NOMO-1 treated with dmso at 0.1 percent for 144 hours (cell line): ENCODE measurements at regions not wholly inside any gene's neighbourhood (a gene's known extent, or its start where the extent isn't known, plus 50 kb on each side); places are given as distances from the start of the nearest gene placed in this dataset.

Experiments used
- DNase-seq: peaks from one replicate; lab custom pipeline; 2025; ENCODE audit not compliant: unreplicated experiment; lab: John Stamatoyannopoulos, UW

GRCh38 chr2:200052627-200053026 lies 97.2 kb downstream of the MAIP1 start:
- no peak for DNase-seq

GRCh38 chr2:200054681-200055468 lies 99.5 kb downstream of the MAIP1 start:
- no peak for DNase-seq

- peak; percentile 1 for DNase-seq
Observed at GRCh38 chr2:200056105-200056504, 100.7 kb downstream of the MAIP1 start.

- no peak for DNase-seq
Observed at GRCh38 chr2:200063155-200063554, 107.8 kb downstream of the MAIP1 start.

DNA sequence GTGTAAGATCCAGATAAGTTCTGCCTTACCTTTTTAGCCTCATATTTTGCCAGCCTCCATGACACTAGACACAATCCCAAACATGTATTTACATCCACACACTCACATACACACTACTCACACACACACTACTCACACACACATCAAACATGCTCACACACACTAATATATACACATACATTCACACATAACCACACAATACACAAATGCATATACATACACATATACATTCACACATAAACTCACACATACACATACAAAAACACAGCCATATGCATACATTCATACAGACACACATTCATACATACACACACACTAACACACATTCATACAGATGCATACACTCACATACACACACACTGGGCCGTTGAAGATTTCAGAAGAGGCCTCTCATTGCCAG lies 109.5 kb downstream of the MAIP1 start:
- no peak for DNase-seq

DNA sequence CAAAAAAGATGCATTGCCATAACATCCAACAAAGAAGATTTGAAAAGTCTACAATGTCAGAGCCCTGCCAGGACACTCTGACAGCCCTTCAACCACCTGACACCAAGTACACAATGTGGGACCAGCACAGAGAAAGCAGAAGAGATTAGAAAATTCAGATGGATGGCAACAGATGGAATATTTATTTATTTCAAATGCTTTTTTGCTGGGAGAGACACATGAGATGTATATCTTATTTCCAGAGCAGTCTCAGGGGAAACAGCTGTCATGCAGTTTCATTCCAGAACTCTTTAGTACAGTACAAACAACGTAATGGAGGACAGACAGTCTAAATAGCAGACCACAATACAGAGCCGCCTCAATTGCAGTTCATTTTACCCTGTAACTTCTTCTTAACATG lies 110.1 kb downstream of the MAIP1 start:
- no peak for DNase-seq

DNA sequence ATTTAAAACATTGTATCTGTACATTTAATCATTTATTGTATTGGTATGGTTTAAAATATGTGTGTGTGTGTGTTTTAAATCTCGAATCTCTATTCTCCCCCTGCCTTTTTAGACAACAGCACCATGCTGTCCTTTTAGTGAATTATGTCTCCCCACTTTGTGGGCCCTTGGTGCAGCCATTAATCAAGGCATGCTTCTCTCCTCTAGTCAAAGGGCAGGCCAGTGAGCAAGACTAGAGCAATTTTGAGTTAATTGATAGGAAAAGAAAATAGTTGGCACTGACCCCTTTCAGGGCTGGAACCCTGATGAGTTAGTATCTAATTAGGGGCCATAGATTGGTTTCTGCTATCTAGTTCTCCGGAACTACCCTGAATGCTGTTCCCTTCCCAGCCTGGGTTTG lies 111.0 kb downstream of the MAIP1 start:
- DNase-seq, result no peak

- DNase-seq, result no peak
Observed at GRCh38 chr2:200068642-200069041, 113.3 kb downstream of the MAIP1 start.

DNA sequence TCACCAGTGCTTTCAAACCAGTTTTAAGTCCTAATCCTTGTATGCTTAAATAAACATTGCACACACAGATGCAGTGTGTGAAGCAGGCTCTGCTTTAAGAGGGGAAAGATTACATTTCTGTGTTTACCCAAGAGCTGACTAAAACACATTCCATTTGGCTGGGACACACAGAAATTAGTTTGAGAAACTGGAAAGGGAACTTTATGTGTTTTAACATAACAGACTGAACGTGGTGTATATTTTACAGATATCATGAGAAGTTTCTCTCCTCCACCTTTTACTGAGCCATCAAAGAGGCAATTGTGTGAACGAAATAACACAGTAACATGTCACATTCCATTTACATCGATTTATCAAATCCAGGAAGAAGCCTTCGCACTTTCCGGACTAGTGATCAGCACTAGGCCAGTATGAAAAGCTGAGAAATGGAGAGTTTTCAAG lies 121.8 kb downstream of the MAIP1 start:
- DNase-seq, result no peak

- DNase-seq, result no peak
Observed at GRCh38 chr2:200077838-200078237, 122.5 kb downstream of the MAIP1 start.

DNA sequence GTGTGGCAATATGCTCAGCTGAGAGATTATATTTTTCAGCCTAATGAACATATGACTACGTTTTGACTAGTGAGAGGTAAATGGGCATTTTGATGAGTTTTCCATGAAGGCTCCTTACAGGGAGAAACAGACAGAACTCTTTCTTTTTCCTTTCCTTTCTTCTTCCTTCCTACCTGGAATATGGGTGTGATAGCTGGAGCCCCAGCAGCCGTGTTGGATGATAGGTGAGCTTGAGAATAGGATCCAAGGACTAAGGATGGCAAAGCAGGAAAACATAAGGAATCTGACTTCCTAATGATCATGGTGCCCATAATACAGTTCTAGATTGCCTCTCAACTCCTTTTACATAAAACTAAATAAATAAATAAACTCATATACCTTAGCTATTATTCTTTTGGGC lies 124.0 kb downstream of the MAIP1 start:
- no peak for DNase-seq

DNA sequence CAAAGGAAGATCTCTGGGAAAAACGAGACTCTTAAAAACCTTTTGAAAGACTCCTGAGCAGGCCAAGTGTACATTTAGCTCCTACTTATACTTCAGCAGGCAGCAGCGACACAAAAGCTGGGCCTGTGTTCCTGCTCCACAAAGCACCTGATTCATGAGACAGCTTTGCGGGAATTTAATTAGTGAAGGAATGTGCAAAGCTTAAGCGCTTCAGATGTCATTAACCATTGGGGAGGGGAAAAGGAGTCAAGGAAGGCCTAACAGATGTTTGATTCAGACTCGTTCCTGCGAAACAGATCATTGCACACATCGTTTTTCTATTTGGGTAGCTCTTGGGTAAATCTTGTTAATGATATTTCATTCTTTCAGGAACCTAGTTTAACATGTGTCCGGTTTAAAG lies 125.9 kb downstream of the MAIP1 start:
- no peak for DNase-seq

GRCh38 chr2:200081811-200082210 lies 126.4 kb downstream of the MAIP1 start:
- DNase-seq, result no peak

DNA sequence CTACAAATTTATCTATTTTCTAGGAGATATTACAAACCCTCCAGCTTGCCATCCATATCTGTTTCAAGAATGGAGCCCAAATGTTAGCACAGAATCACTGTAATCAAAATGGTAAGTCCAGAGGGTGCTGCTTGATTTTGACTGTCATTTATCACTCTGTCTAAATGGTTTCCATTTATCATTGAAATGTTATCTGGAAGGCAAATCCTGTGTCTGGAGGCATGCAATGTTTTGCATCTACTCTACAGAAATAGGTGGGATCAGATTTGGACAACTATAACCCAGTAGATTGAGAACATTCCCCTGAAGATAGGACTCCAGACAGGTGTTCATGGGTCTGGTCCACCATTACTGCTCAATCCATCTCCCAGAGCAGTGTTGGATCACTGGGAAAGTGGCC lies 128.7 kb downstream of the MAIP1 start:
- DNase-seq, result no peak

- no peak for DNase-seq
Observed at GRCh38 chr2:200086911-200087310, 131.5 kb downstream of the MAIP1 start.

GRCh38 chr2:200087451-200087850 lies 132.1 kb downstream of the MAIP1 start:
- DNase-seq, result no peak

GRCh38 chr2:200089040-200089755 lies 133.8 kb downstream of the MAIP1 start:
- no peak for DNase-seq

- no peak for DNase-seq
Observed at GRCh38 chr2:200089756-200090109, 134.4 kb downstream of the MAIP1 start.

DNA sequence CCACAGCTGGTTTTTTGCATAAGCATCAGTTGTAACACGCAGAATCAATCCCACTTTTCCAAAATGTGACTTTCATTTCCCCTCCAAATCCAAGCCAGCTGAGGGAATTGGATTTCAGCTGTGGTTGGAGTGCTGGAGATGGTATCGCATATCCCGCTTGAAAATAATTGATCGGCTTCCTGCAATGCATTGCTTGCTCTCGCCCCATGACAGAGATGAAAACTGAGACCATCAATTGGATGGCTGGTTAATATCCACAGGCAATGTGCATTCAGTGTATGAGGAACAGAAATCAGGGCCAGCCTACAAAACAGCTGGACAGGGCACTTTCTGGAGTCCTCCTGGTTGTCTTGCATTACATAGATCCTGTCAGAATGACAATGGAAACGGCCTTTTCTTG lies 135.3 kb downstream of the MAIP1 start:
- DNase-seq, result no peak

- no peak for DNase-seq
Observed at GRCh38 chr2:200091126-200091525, 135.7 kb downstream of the MAIP1 start.

DNA sequence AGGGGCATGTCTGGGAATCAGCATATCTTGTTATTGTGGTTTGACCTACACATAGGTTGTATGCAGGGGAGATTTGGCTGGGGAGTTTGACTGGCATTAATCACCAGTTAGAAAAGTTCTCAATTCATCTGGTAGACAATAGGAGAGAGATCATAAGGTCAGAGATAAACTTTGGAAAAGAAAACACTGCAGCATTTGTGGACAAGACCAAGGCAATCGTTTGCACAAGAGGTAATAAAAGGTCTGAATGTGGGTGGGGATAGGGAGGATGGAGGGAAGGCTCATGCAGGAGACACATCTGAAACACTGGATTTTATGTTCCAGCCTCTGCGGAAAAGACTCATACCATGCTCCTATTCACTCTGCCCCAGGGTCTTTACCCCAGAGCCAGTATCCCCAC lies 136.9 kb downstream of the MAIP1 start:
- no peak for DNase-seq

GRCh38 chr2:200095436-200095835 lies 140.1 kb downstream of the MAIP1 start:
- DNase-seq, result no peak

DNA sequence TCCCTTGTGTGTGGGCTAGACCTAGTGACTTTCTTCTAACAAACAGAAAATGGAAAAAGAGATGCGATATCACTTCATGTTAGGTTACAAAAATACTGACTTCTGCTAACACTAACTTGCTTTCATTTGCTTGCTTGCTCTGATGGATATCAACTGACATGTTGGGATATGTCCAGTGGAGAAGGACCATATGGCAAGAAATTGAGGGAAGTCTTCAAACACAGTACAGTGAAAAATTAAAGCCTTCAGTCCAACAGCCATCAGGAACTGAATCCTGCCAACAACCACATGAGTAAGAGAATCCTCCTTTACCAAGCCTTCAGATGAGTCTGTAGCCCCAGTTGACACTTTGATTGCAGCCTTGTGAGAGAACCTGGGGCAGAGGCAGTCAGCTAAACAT lies 143.9 kb downstream of the MAIP1 start:
- DNase-seq, result no peak
